CD14-positive monocyte (primary cell): ENCODE measurements at regions not wholly inside any gene's neighbourhood (a gene's known extent, or its start where the extent isn't known, plus 50 kb on each side); places are given as distances from the start of the nearest gene placed in this dataset.

Experiments
- DNase-seq, 3 donors: peaks; one replicate each; pipeline ENCODE4 v3.0.0-alpha.2; 2011 to 2022
- H2AFZ ChIP-seq: 2 replicates; pipeline ENCODE4 v1.6.0; 2012; ENCODE audit warnings: mild to moderate bottlenecking, low read depth, low read length, inconsistent platforms; ENCODE audit not compliant: insufficient read depth, poor library complexity, severe bottlenecking
- H3K27ac ChIP-seq, 2 donors: 1 replicate in 1 of 2; 2 replicates in 1 of 2; pipeline ENCODE4 v1.5.1; 2012 to 2013; ENCODE audit warnings: low read length in 2 of 2, control low read depth in 1 of 2, inconsistent platforms in 1 of 2, low read depth in 1 of 2, mild to moderate bottlenecking in 1 of 2
- H3K27me3 ChIP-seq, 2 donors: one replicate each; pipeline versions ENCODE4 v1.6.0 to v1.6.1; 2011 to 2013; ENCODE audit warnings: low read length in 2 of 2; ENCODE audit not compliant: control insufficient read depth in 2 of 2, insufficient read depth in 2 of 2
- H3K36me3 ChIP-seq, 2 donors: replicated peaks in 1 of 2; 1 replicate in 1 of 2; 2 replicates in 1 of 2; pipeline versions ENCODE4 v1.5.1 to v1.6.1; 2012 to 2013; ENCODE audit warnings: low read length in 2 of 2, control low read depth in 1 of 2, inconsistent platforms in 1 of 2, mild to moderate bottlenecking in 1 of 2; ENCODE audit not compliant: insufficient read depth in 2 of 2, control insufficient read depth in 1 of 2
- H3K4me1 ChIP-seq, 2 donors: 1 replicate in 1 of 2; 2 replicates in 1 of 2; pipeline versions ENCODE4 v1.5.1 to v1.6.1; 2012 to 2013; ENCODE audit warnings: low read length in 2 of 2, control low read depth in 1 of 2, inconsistent platforms in 1 of 2, mild to moderate bottlenecking in 1 of 2, moderate library complexity in 1 of 2; ENCODE audit not compliant: insufficient read depth in 2 of 2, control insufficient read depth in 1 of 2
- H3K4me2 ChIP-seq: replicated peaks from 2 replicates; pipeline ENCODE3; 2012; ENCODE audit warnings: low read length, moderate library complexity, mild to moderate bottlenecking; ENCODE audit not compliant: poor library complexity, severe bottlenecking; ENCODE audit errors: extremely low read depth
- H3K4me3 ChIP-seq, 3 experiments: fragments of 200-600 bp in 1 of 3; sonication (generic) in 1 of 3; replicated peaks in 1 of 3; 1 replicate in 2 of 3; 2 replicates in 1 of 3; pipeline ENCODE4 v1.5.1; 2011 to 2013; ENCODE audit warnings: low read length in 3 of 3, mild to moderate bottlenecking in 3 of 3, control low read depth in 2 of 3, low read depth in 2 of 3, inconsistent platforms in 1 of 3, moderate library complexity in 1 of 3
- H3K79me2 ChIP-seq: 2 replicates; pipeline ENCODE4 v1.6.0; 2012; ENCODE audit warnings: mild to moderate bottlenecking, control low read depth, inconsistent platforms, low read length, moderate library complexity; ENCODE audit not compliant: insufficient read depth
- H3K9ac ChIP-seq: 2 replicates; pipeline ENCODE4 v1.6.0; 2017; ENCODE audit warnings: low read length, mild to moderate bottlenecking; ENCODE audit not compliant: insufficient read depth, poor library complexity, severe bottlenecking
- H3K9me3 ChIP-seq, 2 donors: replicated peaks in 1 of 2; 1 replicate in 1 of 2; 2 replicates in 1 of 2; pipeline versions ENCODE4 v1.5.1 to v1.6.1; 2012 to 2013; ENCODE audit warnings: low read length in 2 of 2, control low read depth in 1 of 2; ENCODE audit not compliant: control insufficient read depth in 1 of 2, insufficient read depth in 1 of 2
- H4K20me1 ChIP-seq: 2 replicates; pipeline ENCODE4 v1.6.0; 2012; ENCODE audit warnings: mild to moderate bottlenecking, low read length, control low read depth, moderate library complexity; ENCODE audit not compliant: insufficient read depth
- H3K27ac Mint-ChIP-seq, 7 donors: one replicate each; pipeline ENCODE4 v1.8.0; 2020; ENCODE audit warnings: mild to moderate bottlenecking in 7 of 7, mixed read lengths in 7 of 7, moderate library complexity in 6 of 7, inconsistent platforms in 2 of 7
- H3K27me3 Mint-ChIP-seq, 3 donors: one replicate each; pipeline ENCODE4 v1.8.0; 2021 to 2022; ENCODE audit warnings: low read depth in 3 of 3, mild to moderate bottlenecking in 3 of 3, mixed read lengths in 3 of 3, moderate library complexity in 3 of 3, inconsistent platforms in 1 of 3
- H3K36me3 Mint-ChIP-seq, 2 donors: one replicate each; pipeline ENCODE4 v1.8.0; 2020; ENCODE audit warnings: mixed read lengths in 2 of 2, inconsistent platforms in 1 of 2, mild to moderate bottlenecking in 1 of 2
- H3K4me1 Mint-ChIP-seq: one replicate; pipeline ENCODE4 v1.8.0; 2020; ENCODE audit warnings: mild to moderate bottlenecking, mixed read lengths
- H3K4me3 Mint-ChIP-seq, 2 donors: one replicate each; pipeline ENCODE4 v1.8.0; 2020; ENCODE audit warnings: mild to moderate bottlenecking in 2 of 2, mixed read lengths in 2 of 2, moderate library complexity in 1 of 2
- H3K9me3 Mint-ChIP-seq, 7 donors: one replicate each; pipeline ENCODE4 v1.8.0; 2020 to 2022; ENCODE audit warnings: mixed read lengths in 7 of 7, mild to moderate bottlenecking in 6 of 7, moderate library complexity in 6 of 7, inconsistent platforms in 2 of 7
- CTCF ChIP-seq: fragments of 200-600 bp; IDR thresholded peaks from one replicate; pipeline ENCODE4 v1.8.0; 2022; ENCODE audit warnings: antibody characterized with exemption, mild to moderate bottlenecking
- WGBS: methylation state at CpG from one replicate; pipeline ENCODE4 v1.1.5; 2013; ENCODE audit warnings: missing lambda C conversion rate; ENCODE audit not compliant: insufficient coverage; 5-methylcytosine and 5-hydroxymethylcytosine counted together
- intact Hi-C, 2 donors: fragments of 100-400 bp; cut with micrococcal nuclease; formaldehyde crosslinking; loops; one replicate each; pipeline versions ENCODE4 v1.15.0 to v1.15.1; 2023

GRCh38 chr2:241978670-241979069, 109.1 kb downstream of the RTP5 start:
- Histone ChIP-seq H3K36me3 (no peaks in the 10 kb centered on the region), H3K4me1 (no peaks in the 10 kb centered on the region), H3K9me3 (no peaks in the 10 kb centered on the region), H3K27me3 (no peaks in the 10 kb centered on the region), H3K27ac (no peak overlapping the region), H3K4me3 (no peak overlapping the region), H3K79me2 (no peaks in the 10 kb centered on the region), H3K9ac (no peak overlapping the region), H3K4me2 (no peak overlapping the region), H4K20me1 (no peaks in the 10 kb centered on the region), H2AFZ (no peak overlapping the region)
- no CpG with 5 or more reads among the region's 1 CpG for WGBS
- Mint-ChIP-seq H3K36me3 (no peaks in the 10 kb centered on the region), H3K4me3 (no peak overlapping the region), H3K27me3 (peaks cover 0 to 2% (median 2%) of the 10 kb centered on the region in 3 donors), H3K27ac (peak overlapping the region in 2 of 7 donors; percentile 15 to 28), H3K4me1 (no peaks in the 10 kb centered on the region), H3K9me3 (peaks cover 0 to 5% (median 0%) of the 10 kb centered on the region in 7 donors)
- no peak for TF ChIP-seq CTCF
- intact Hi-C loops: no loop called here
- DNase-seq: no peak

GRCh38 chr2:241980193-241980592, 110.7 kb downstream of the RTP5 start:
- 93% methylated on average over 6 of the region's 6 CpGs for WGBS
- Histone ChIP-seq H3K36me3 (no peaks in the 10 kb centered on the region), H3K79me2 (no peaks in the 10 kb centered on the region), H4K20me1 (no peaks in the 10 kb centered on the region), H3K4me3 (no peak overlapping the region), H2AFZ (no peak overlapping the region), H3K9ac (no peak overlapping the region), H3K27ac (no peak overlapping the region), H3K4me1 (peaks cover 7 to 9% of the 10 kb centered on the region in 2 donors), H3K9me3 (no peaks in the 10 kb centered on the region), H3K4me2 (no peak overlapping the region), H3K27me3 (no peaks in the 10 kb centered on the region)
- intact Hi-C loops: no loop called here
- no peak for TF ChIP-seq CTCF
- Mint-ChIP-seq H3K36me3 (no peaks in the 10 kb centered on the region), H3K27me3 (peaks cover 0 to 7% (median 3%) of the 10 kb centered on the region in 3 donors), H3K4me3 (no peak overlapping the region), H3K9me3 (peaks cover 0 to 5% (median 0%) of the 10 kb centered on the region in 7 donors), H3K27ac (peak overlapping the region in 1 of 7 donors; percentile 37), H3K4me1 (peaks cover 12% of the 10 kb centered on the region)
- no peak for DNase-seq
